HG02571 (cell line): ENCODE measurements at regions not wholly inside any gene's neighbourhood (a gene's known extent, or its start where the extent isn't known, plus 50 kb on each side); places are given as distances from the start of the nearest gene placed in this dataset.
"Not testable (repeated sequence)": the region's sequence is repeated elsewhere in the genome, so short reads cannot be mapped to it uniquely, and the experiment has no call there.

Experiments
- ATAC-seq: cut with Tn5 transposase; IDR thresholded peaks from one replicate; pipeline ENCODE4 v1.9.1; 2021; ENCODE audit warnings: mild to moderate bottlenecking, moderate library complexity; ENCODE audit not compliant: unreplicated experiment

DNA sequence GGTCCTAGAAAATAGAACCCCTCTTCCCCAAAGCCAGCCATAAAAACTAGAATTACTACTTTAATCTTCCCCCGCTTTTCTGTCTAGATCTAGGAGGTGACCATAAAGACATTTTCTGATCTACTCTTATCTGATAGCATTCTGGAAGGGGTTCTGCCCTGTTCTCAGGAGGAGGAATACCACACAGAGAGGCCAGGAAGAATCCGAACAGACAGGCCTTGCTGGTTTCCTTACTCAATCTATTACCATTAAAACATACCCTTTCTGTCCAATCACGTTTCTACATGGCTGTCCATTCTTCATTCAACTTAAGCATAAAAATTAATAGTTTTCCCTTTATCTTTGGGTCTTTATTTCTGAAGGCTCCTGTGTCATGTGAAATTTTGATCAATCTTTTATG is 198.7 kb downstream of the GPAT3 start:
- ATAC-seq, result no peak

DNA sequence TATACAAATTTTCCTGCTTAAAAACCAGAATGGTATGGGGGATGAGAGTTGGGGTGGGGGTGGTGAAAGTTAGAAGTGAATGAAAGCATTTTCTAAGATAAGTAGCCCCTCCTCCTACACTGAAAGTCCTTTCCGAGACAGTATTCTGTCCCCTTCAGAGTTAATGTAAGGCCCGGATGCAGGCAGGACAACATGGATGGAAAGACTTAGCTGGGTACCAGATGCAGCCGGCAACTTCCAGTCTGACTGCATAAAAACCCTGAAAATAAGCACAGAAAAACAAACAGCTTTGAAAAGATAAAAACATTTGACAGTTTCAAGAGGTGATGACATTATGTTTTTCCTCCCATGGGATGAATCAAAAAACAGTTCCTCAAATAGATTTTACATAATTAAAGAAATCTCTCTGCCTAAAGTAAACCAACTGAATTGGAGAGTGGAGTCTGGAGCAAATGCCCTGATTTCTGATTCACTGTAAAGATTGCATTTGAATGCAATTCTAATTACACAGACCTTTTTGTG is 196.3 kb downstream of the GPAT3 start:
- no peak for ATAC-seq

DNA sequence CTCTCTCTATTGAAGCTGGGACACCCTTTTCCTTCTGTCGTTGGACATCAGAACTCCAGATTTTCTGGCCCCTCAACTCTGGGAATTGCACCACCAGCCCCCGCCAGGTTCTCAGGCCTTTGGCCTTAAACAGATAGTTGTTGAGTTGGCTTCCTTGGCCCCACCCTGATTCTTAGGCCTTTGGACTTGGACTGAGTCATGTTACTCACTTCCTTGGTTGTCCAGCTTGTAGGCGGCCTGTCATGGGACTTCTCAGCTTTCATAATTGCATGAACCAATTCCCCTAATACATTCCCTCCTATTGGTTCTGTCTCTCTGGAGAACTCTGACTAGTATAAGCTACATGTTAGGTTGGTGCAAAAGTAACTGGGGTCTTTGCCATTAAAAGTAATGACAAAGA is 195.7 kb downstream of the GPAT3 start:
- no peak for ATAC-seq

DNA sequence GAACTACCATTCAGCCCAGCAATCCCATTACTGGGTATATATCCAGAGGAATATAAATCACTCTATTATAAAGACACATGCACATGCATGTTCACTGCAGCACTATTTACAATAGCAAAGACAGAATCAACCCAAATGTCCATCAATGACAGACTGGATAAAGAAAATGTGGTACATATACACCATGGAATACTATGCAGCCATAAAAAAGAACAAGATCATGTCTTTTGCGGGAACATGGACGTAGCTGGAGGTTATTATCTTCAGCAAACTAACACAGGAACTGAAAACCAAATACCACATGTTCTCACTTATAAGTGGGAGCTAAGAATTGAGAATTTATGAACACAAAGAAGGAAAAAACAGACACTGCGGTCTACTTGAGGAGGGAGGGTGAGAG is 195.1 kb downstream of the GPAT3 start:
- not testable (repeated sequence) for ATAC-seq

DNA sequence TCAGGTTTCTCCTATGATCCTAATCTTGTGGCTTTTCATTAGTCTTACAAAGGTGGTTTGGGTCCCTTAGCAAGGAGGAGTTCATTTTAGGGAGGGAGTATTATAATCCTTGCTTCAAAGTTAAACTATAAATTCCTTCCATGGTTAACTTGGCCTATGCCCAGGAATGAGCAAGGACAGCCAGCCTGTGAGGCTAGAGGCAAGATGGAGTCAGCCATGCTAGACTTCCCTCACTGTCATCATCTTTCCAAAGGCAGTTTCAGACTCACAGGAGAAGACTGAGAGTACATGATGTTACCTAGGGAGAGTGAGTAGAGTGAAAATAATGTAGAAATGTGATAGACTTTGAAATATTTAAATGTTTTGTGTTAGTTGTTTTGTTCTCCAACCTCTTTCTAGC is 192.3 kb downstream of the GPAT3 start:
- ATAC-seq, result no peak

DNA sequence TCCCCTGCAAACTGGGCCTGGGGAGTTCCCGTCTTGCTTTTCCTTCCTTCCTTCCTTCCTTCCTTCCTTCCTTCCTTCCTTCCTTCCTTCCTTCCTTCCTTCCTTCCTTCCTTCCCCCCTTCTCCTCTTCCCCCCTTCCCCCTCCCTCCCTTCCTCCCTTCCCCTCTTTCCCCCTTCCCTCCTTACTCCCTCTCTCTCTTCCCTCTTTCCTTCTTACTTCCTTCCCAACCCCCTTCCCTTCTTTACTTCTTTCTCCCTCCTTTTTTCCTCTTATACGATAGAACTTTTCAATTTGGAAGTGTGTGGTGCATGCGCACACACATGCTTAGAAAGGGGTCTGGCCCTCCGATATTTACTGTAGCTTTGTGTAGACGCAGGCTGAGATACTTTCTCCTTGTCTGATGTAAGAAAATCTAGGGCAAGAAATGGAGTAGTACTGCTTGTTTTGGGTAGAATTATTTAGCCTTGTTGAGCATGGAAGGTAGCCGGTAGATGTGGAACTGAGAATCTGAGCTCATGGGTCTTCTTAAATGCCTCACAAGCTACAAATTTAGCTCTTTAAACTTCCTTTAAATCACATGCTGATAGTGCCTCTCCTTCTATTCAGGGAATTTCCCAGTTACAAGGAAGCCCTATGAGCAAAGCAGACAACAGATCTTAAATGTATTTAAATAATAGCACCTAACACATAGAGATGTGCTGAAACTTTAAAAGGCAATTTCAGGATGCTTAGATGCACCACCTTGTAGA is 189.6 kb downstream of the GPAT3 start:
- ATAC-seq, result no peak

DNA sequence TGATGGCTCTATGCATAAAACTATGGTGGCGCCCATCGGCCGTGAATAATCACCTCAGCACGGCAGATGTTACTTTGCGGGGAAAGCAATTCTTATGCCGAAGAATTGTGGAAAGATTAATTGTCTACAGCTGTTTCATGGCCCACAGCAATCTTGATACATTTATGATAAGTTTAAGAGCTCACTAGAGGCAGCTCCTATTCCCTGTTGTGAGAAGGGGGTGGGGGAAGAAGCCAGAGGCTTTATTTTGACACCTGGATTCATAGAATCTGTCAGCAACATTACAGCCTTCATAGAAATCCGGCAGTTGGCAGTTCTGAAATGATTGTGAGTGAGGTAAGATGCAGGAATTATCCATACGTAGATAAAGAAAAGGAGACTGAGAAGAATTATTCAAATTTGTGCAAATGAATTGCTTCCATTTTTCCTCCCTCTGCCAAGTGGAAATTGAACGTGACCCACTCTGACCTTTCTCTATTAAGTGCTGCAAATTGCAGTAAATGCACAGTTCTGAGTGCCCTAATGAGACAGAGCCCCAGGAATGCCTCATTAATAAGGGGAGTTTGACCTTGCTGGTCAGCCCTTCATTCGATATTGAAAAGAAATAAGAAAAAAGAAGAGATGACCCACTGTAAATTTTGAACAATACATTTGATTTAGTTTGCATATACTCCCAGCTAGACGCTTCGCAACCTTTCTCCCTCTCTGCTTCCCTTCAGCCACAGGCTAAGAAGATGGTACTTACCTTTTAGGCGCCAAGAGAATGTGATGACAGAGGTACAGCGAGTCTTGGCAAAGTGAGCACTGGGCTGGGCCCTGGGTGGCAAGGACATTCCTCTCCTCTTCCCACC is 188.8 kb downstream of the GPAT3 start:
- no peak for ATAC-seq

DNA sequence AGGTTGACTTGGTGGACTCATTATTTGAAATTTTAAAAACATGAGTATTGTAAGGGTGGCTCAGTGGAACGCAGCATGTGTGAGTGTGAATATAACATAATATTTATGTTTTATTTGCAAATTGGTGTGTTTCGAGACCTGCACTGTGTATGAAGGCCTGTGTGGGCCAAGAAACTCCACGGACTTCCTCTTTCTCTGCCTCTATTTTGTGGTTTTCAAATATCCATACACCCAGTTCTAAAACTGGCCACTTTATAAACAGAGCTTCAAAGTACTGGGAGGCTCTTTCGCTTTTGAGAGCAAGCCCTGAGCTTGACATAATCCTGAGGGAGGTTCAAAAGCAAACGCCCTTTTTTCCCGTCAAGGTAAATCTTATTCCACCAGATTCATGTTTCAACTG is 187.7 kb downstream of the GPAT3 start:
- no peak for ATAC-seq

DNA sequence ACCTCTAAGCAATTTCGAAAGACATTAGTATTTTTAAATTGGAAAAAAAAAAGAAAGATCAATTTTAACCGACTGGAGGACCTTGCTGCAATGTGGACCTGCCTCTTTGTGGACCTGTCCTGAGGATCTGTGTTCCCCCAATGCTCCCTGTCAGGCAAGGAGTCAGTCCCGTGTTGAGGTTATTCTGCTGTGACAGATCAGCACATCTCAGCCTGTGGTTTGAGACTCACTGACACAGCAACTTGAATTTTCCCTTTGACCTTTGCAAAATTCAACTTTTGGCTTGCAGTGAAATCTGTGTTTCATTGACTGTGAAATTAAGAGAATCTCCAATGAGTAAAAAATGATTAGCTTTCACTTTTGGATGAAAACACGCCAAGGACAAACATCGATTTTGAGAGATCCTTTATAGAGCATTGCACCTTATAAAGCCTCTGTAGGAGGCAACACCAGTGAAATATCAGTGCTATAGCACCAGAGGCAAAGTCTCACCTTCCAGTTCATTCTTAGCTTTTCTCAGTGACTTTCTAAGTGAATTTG is 186.9 kb downstream of the GPAT3 start:
- ATAC-seq, result no peak

DNA sequence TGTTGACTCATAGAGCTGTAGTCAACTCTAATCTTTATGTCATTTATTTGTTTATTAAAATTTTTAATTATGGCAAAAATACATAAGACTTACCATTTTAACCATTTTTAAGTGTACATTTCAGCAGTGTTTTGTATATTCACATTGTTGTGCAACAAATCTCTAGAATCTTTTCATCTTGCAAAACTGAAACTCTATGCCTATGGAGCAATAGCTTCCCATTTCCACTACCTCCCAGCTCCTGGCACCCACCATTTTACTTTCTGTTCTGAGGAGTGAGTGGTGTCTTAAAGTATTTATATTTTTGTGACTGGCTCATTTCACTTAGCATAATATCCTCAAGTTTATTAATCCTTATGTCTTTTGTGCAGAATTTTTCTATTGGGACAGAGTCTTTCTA is 181.0 kb downstream of the GPAT3 start:
- no peak for ATAC-seq

DNA sequence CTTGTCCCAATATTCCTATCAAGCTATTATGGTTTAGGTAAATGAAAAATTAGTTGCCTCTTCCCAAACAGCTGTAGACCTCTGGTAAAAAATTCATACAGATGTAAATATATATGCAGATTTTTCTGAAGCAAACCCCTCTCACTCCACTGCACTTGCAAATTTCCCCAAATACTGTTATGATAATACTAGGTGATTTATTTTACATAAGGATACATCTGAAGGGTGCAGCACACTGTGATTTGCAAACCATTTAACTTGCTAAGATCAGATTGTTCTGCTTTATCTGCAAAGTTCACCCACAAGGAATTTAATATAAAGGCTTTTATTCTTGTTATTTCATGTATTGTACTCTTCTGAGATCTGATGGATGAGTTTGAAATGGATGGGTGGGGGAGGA is 177.0 kb downstream of the GPAT3 start:
- ATAC-seq, result no peak

DNA sequence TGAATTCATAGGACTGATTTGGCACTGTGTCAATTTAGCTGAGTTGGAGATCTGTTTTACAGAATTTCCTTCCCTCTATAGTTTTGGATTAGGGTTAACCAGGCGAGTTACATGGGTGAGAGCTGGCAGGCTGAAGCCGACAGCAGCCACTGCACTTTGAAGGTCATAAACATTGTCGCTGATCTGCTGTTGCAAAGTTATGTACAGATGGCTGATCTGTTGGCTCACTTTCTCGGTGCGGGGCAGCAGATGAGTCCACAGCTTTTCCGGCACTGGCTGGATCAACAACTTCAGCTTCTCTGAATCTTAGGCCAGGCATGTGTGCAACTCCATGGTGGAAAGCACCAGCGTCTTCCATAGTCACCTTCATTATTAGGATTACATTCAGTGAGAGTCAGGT is 173.7 kb downstream of the GPAT3 start:
- no peak for ATAC-seq

DNA sequence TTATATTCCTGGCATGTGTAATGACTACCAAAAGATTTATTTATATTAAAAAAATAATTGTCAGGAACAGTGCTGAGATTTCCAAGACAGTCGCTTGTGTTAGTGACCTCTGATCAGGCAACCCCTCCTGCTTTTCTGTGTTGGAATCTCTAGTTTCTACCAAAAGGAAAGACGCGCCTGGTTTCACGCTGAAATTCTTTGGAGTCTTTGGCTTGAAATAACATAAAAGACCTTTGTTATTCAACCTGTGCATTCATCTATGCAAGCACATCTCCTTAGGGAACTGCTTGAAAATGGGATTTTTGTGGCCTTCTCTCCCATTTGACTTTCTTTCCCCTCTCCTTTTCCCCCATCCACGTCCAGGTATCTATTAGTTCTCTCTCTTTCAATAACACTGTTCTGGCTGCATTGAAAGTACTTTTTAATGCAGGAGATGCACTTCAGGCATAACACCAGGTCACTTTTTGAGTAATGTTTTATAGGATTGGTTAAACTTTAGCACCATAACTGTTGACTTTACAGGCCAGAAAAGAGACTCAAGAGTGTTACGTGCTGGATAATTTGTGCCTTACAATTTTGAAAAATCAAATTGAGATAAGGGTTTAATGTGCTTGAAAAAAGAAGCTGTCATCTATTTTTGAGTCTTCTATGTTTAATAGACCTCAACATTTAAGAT is 172.7 kb downstream of the GPAT3 start:
- ATAC-seq, result no peak

DNA sequence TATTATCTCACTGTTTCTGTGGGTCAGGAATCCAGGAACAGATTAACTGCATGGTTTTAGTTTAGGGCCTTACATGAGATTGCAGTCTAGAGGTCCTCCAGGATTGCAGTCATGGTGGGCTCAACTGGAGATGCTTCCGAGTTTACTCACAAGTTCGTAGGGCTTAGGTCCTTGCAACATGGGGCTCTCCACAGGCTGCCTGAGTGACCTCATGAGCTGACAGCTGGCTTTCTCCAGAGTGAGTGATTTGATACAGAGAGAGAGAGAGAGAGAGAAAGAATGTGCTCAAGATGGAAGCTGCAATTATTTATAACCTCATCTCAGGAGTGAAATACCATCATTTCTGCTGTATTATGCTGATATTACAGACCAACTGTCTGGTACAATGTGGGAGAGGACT is 168.9 kb downstream of the GPAT3 start:
- ATAC-seq, result no peak

DNA sequence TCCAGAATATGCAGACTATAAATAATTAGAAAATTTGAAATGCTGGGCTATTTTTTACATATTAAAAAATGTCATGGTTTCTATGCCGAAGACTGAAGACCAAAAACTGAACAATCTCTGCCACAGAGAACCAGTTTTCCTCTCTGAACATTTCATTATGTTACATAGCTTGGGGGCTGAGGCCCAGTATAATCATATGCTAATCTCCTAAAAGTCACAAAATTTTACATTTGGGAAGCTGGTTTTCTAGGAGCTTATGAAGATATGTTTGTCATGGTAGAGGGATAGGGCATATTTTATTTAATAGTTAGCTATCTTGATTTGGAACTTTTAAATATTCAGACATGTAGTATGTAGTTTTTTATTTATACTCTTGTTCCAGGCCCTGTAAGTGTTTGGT is 167.8 kb downstream of the GPAT3 start:
- ATAC-seq, result no peak

DNA sequence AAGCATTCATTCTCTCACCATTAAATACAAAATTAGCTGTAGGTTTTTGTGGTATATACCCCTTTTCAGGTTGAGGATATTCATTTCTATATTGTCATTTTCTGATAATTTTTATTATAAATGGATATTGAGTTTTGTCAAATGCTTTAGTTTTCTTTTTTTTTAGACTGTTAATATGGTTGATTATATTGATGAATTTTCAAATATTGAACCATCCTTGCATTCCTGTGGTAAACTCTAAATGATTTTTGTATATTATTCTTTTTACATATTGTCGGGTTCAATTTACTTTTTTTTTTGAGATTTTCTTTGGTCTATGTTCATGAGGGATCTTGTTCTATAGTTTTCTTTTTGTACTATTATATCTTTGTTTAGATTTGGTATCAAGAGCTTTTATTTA is 165.1 kb downstream of the GPAT3 start:
- ATAC-seq, result no peak

DNA sequence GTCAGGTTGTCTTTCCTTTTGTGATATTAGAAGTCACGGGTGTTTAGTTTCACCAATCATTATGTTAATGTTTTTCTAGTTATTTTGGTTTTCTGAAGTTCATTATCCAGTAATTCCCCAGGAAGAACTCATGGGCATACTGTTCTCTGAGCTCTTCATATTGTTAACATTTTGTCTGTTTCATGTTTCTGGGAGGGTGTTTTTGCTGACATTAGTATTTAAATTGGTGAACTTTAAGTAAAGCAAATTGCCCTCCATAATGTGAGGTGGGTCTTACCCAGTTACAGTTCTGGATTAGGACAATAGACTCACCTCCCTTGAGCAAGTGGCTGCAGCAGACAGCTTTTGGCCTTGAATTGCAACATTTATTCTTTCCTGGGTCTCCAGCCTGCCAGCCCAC is 163.4 kb downstream of the GPAT3 start:
- ATAC-seq, result no peak

DNA sequence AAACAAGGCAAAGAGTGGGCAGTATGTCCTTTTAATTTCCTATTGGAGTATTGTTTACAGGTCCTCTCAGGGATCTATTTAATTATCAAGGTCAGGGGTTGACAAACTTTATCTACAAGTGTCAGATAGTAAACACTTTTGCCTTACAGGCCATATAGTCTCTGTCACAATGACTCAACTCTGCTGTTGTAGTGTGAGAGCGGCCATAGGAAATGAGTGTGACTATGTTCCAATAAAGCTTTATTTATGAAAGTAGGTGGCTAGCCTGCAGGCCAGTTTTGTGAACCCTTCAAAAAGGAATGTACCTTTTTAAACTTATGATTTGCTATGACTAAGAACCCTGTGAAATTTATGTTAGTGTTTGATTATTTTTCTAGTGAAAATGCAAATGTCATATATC is 156.1 kb downstream of the GPAT3 start:
- ATAC-seq, result no peak

DNA sequence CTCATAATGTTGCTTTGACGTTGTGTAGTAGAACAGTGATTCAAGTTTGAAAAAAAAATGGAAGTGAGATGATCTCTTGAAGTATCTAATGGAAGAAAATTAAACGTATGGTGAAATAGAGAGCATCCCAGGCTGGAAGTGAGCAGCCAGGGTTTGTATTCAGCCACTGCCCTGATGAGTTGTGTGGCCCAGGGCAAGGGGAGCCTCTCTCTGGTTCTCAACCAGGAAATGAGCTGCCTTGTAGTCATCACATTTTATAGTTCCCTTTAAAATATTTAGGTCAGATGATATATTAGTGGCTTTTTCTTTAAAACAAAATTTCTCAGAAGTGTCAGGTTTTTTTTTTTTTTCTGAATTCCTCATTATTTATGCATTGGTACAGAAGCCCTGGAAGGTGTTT is 150.3 kb downstream of the GPAT3 start:
- no peak for ATAC-seq

DNA sequence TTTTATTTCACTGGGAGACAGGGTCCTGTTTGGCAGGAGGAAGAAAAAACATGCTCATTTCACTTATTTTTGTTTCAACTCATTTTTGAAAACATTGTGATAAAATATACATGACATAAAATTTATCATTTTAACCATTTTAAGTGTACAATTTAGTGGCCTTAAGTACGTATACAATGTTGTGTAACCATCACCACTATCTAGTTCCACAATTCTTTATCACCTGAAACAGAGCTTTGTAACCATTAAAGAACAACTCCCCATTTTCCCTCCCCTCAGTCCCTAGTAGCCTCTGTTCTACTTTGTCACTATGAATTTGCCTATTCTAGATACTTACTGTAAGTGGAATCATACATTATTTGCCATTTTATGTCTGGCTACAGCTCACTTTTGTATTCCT is 143.8 kb downstream of the GPAT3 start:
- no peak for ATAC-seq

DNA sequence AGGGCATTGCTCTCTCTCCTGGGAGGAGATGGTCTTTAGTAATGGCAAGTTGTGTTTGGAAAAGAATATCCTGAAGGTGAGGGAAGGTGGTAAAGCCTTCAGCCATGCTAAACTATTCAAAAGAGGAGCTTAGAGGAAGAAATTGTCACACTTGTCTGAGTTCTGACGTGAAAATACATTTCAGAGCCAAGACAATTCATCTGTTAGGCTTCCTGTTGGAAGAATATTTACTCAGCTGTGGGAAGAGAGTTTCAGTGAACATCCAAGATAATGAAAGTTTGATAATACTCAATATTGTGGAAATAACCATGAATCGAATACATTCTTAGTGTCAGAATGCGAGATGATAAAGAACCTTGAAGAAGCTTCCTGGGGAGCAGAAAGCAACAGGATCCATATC is 143.3 kb downstream of the GPAT3 start:
- ATAC-seq, result no peak
